GM12892 (cell line): ENCODE measurements at regions not wholly inside any gene's neighbourhood (a gene's known extent, or its start where the extent isn't known, plus 50 kb on each side); places are given as distances from the start of the nearest gene placed in this dataset.

Source experiments
- DNase-seq: peaks from one replicate; pipeline ENCODE4 v3.0.0; 2011; ENCODE audit not compliant: insufficient read length
- FAIRE-seq: peaks from 2 replicates; lab custom pipeline; 2011; peaks lifted over from hg19 to GRCh38; lab: Jason Lieb, UNC
- POLR2A ChIP-seq: IDR thresholded peaks from 2 replicates; pipeline ENCODE4 v1.6.1; 2011; ENCODE audit warnings: low read depth, low read length, control low read depth
- POLR2AphosphoS5 ChIP-seq: IDR thresholded peaks from 2 replicates; pipeline ENCODE4 v1.6.1; 2011; ENCODE audit warnings: low read depth, low read length, control low read depth
- TAF1 ChIP-seq: IDR thresholded peaks from 2 replicates; pipeline ENCODE4 v1.6.1; 2011; ENCODE audit warnings: low read depth, mild to moderate bottlenecking, control low read depth, low read length, borderline replicate concordance

DNA sequence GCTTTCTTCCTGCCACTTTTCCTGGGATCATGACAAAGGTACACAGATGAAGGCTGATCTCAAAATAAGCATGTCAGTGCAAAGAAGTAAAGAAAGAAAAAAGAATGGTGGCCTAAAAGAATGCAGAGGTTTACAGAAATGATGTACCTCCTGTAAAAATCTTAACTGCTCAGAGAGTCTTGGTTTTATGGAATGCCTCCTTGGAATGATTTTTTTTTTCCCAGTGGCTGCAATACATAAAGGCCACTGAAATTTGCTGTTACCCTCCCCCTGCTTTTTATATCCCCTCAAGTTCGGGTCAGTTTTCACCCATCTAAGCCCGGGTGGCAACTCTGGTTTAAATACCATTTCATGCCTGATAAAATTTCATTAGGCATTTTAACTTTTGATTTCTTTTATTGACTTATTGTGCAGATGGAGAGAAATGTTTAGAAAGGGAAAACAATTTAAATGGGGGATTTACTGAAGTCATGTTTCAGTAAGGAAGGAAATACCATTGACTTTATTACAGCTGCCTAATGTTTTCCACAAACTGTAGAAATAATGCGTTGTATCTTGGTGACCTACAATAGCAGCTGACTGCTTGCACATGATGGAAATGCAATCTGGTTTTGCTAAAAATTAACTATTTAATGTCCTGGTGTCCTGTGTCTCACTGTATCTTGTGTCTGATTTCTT, 102.5 kb downstream of the SAMD9 start:
- FAIRE-seq (no peak), DNase-seq (no peak)
- TF ChIP-seq POLR2AphosphoS5 = no peak
- TF ChIP-seq TAF1 = no peak
- TF ChIP-seq POLR2A = no peak

DNA sequence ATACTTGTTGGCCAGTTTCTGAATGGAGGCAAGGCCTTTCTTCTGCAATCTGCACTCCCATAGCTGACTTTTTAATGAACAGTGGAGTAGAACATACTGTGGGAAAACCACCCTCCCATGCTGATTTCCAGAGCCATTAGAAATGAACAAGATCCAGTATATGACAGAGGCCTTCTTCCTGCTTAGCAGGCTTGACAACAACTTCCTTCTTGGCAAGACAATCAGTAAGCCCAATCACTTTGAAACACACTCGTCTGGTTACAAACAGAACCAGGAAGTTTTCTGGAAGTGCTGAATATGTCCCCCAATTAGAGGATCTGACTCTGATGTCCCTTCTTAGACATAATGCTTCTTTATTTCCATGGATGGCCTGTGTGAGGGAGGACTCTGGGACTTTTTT, 103.4 kb downstream of the SAMD9 start:
- DNase-seq (no peak), FAIRE-seq (no peak)
- no peak for TF ChIP-seq POLR2A
- no peak for TF ChIP-seq POLR2AphosphoS5
- TF ChIP-seq TAF1 = no peak

GRCh38 chr7:93013446-93014061, 104.2 kb downstream of the SAMD9 start:
- no peak for FAIRE-seq

DNA sequence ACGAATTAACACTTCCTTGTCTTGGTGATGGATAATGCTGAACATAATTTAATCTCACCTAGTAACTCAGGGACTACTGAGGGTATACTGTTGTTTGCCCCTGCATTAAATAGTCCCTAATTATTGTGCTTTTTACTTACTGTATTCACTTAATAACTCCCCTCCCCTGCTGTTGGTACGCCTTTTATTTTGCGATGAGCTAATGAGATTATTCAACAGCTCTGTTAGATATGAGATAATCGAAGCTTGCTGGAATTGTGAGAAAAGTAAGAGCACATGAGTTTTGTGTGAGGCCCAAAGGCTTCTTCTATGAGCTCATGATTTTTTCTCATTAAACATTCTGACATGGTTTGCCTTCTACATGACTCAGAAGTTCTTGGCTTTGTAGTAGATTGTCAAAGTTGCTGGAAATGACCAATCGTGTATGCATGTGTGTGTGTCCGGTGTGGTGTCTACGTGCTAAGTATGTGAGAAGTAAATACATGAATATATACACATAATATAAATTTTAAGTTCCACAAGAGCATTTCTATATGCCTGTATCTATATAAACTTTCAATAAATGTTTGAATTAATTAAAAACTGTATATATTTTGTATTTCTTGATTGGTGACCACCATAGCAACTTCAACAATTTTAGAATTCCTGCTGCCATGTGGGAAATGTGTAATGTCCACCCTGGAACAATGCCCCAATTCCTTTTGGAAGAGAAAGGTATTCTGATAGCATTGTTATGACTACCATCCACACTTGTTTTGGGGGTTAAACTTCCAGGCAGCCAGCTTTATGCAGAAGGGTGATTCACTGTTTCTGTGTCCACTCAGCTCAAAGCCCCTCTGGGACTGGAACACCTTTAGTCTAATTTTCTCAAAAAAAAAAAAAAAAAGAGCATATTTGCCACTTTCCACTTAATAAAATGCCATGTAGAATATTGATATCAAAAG, 106.2 kb downstream of the SAMD9 start:
- DNase-seq (no peak), FAIRE-seq (no peak)
- TF ChIP-seq POLR2AphosphoS5 (no peak), POLR2A (no peak), TAF1 (no peak)

More at GRCh38 chr7:93013446-93014061, 104.2 kb downstream of the SAMD9 start:
- DNase-seq = no peak
- TF ChIP-seq POLR2A (no peak), TAF1 (no peak), POLR2AphosphoS5 (no peak)

- DNase-seq = no peak
Measured at GRCh38 chr7:93008833-93009232, 108.9 kb downstream of the SAMD9 start.

GRCh38 chr7:93006480-93007095, 111.2 kb downstream of the SAMD9 start:
- TF ChIP-seq POLR2AphosphoS5 = no peak
- no peak for TF ChIP-seq POLR2A
- no peak for TF ChIP-seq TAF1
- DNase-seq (no peak), FAIRE-seq (no peak)

More at GRCh38 chr7:93008833-93009232, 108.9 kb downstream of the SAMD9 start:
- TF ChIP-seq TAF1 (no peak), POLR2A (no peak)
- FAIRE-seq = no peak

DNA sequence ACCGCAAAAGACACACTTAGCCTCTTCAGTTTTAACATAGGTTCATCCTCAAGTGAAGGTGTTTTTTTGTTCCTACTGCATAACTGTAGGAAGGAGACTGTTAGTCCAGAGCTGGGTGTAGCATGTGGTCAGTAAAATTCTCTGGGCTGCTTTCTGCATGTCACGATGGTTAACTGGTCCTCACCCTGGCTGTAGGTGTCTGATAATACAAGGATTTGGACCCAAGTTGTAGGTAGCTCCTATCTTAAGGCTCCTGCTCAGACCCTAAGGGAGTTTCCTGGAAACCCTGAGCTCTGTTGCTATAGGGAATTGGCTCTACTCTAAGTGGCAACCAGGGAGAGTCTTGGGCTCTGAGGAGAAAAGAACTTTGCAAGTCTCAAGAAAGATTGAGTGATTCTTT, 112.9 kb downstream of the SAMD9 start:
- DNase-seq (no peak), FAIRE-seq (no peak)
- TF ChIP-seq POLR2AphosphoS5 (no peak), TAF1 (no peak), POLR2A (no peak)

DNA sequence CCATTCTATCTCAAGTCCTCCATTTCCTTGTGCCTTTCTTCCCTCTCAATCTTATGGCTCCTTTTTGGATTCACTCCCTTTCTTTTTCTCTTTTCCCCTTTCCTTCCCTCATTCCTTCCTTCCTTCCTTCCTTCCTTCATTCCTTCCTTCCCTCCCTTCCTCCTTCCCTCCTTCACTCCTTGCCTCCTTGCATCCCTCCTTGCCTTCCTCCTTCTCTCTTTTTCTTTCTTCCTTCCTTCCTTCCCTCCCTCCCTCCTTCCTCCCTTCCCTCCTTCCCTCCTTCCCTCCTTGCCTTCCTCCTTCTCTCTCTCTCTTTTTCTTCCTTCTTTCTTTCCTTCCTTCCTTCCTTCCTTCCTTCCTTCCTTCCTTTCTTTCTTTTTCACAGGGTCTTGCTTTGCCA, 120.1 kb downstream of the SAMD9 start:
- no peak for DNase-seq
- TF ChIP-seq POLR2AphosphoS5 (no peak), TAF1 (no peak), POLR2A (no peak)
- FAIRE-seq = no peak

DNA sequence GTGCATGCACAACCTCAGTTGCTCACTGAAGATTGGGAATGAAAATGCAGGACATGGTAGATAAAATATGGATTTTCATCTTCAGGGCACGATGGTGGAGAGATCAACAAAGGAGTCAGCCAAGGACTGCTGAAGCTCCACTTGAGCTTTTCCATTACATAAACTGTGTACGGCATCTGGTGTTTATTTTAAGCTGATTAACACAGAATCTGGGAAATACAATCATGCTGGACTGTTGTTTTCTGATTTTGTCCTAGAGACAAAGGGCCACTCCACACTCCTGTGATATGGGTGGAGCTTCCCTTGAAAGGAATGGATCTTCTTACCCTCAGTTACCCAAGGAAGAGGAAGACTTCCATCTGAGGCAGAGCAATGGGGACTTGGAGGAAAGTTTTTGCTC, 120.6 kb downstream of the SAMD9 start:
- no peak for FAIRE-seq
- no peak for DNase-seq
- TF ChIP-seq TAF1 (no peak), POLR2AphosphoS5 (no peak), POLR2A (no peak)

GRCh38 chr7:92994901-92995300, 122.9 kb downstream of the SAMD9 start:
- TF ChIP-seq POLR2A (no peak), TAF1 (no peak), POLR2AphosphoS5 (no peak)
- FAIRE-seq (no peak), DNase-seq (no peak)

- TF ChIP-seq TAF1 (no peak), POLR2A (no peak), POLR2AphosphoS5 (no peak)
- FAIRE-seq (no peak), DNase-seq (no peak)
Measured at GRCh38 chr7:92992932-92993331, 124.8 kb downstream of the SAMD9 start.

DNA sequence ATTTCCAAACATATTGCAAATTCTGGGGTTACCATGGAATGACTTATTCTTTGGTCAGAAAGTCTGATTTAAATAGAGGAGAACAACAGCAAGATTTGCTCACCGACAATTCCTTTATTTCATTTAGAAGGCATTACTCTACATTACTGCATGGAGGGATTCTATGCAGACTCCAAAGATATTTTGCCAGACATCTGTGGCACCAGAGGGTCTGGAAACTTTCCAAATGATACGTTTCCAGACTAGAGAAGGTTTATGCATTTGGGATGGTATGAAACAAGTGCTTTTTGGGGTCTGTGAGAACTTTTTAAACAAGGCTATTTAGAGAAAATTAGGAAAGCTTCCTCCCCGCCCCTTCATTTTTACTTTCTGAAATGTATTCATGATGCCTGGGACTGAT, 125.3 kb downstream of the SAMD9 start:
- no peak for TF ChIP-seq TAF1
- TF ChIP-seq POLR2AphosphoS5 = no peak
- no peak for TF ChIP-seq POLR2A
- DNase-seq (no peak), FAIRE-seq (no peak)
